OCI-LY7 (cell line): ENCODE measurements at regions not wholly inside any gene's neighbourhood (a gene's known extent, or its start where the extent isn't known, plus 50 kb on each side); places are given as distances from the start of the nearest gene placed in this dataset.
A peak's percentile ranks its signal among the peaks of the same experiment; 100 is the strongest.

Experiments
- BruUV-seq: library from RNA; stranded (reverse); fragments of 400-500 nt; replicated peaks from 2 replicates; lab custom pipeline; 2021; lab: Mats Ljungman, UMichigan
- CTCF ChIA-PET: fragments of 300-600 bp; sonication (Branson Sonifier 250); formaldehyde crosslinking; loops from one replicate; lab custom pipeline; 2022; ENCODE audit warnings: antibody characterized with exemption; ENCODE audit not compliant: unreplicated experiment; lab: Charles Lee
- POLR2A ChIA-PET: fragments of 300-600 bp; sonication (Branson Sonifier 250); formaldehyde crosslinking; loops from one replicate; lab custom pipeline; 2022; ENCODE audit warnings: antibody characterized with exemption; lab: Charles Lee
- DNase-seq: peaks from one replicate; pipeline ENCODE4 v3.0.0-alpha.2; 2015; ENCODE audit warnings: low spot score
- H2AFZ ChIP-seq: fragments of 200-600 bp; sonication (generic), shearing (Covaris generic); 2 replicates; pipeline ENCODE4 v1.6.1; 2014; ENCODE audit warnings: mild to moderate bottlenecking, antibody characterized with exemption, low read length, moderate library complexity
- H3K27ac ChIP-seq: fragments of 200-600 bp; sonication (generic); 2 replicates; pipeline ENCODE4 v1.5.1; 2014; ENCODE audit warnings: mixed run types, low read depth, mild to moderate bottlenecking, moderate library complexity, low read length, inconsistent platforms; ENCODE audit not compliant: poor library complexity, severe bottlenecking
- H3K36me3 ChIP-seq: fragments of 200-600 bp; sonication (generic); 2 replicates; pipeline ENCODE4 v1.6.1; 2014; ENCODE audit warnings: mild to moderate bottlenecking, antibody characterized with exemption, low read length, moderate library complexity, mixed read lengths; ENCODE audit not compliant: insufficient read depth
- H3K4me1 ChIP-seq: fragments of 200-600 bp; sonication (generic); 2 replicates; pipeline ENCODE4 v1.5.1; 2014; ENCODE audit warnings: mild to moderate bottlenecking, low read length; ENCODE audit not compliant: insufficient read depth, poor library complexity, severe bottlenecking
- H3K4me2 ChIP-seq: fragments of 200-600 bp; sonication (generic); 2 replicates; pipeline ENCODE4 v1.6.1; 2014; ENCODE audit warnings: mild to moderate bottlenecking, low read length
- H3K4me3 ChIP-seq: fragments of 200-600 bp; sonication (generic); 2 replicates; pipeline ENCODE4 v1.5.1; 2014; ENCODE audit warnings: mild to moderate bottlenecking, low read depth, low read length; ENCODE audit not compliant: poor library complexity, severe bottlenecking
- H3K79me2 ChIP-seq: fragments of 200-600 bp; sonication (generic); 2 replicates; pipeline ENCODE4 v1.6.1; 2016; ENCODE audit warnings: low read depth, mild to moderate bottlenecking, low read length, moderate library complexity, mixed read lengths; ENCODE audit not compliant: insufficient read depth
- H3K9me2 ChIP-seq: fragments of 200-600 bp; sonication (generic); 2 replicates; pipeline ENCODE4 v1.6.1; 2016; ENCODE audit warnings: mild to moderate bottlenecking, low read length, mixed read lengths; ENCODE audit not compliant: insufficient read depth
- H3K9me3 ChIP-seq: fragments of 200-600 bp; sonication (generic); 2 replicates; pipeline ENCODE4 v1.6.1; 2014; ENCODE audit warnings: mild to moderate bottlenecking, mixed run types, low read length, mixed read lengths
- H4K20me1 ChIP-seq: fragments of 200-600 bp; sonication (generic); 2 replicates; pipeline ENCODE4 v1.6.1; 2014; ENCODE audit warnings: mild to moderate bottlenecking, antibody characterized with exemption, low read length, moderate library complexity, mixed read lengths; ENCODE audit not compliant: insufficient read depth
- EZH2phosphoT487 ChIP-seq: fragments of 200-600 bp; sonication (generic); IDR thresholded peaks from 2 replicates; pipeline ENCODE4 v1.6.1; 2018; ENCODE audit warnings: low read depth, borderline replicate concordance, mild to moderate bottlenecking, mixed run types, antibody characterized with exemption, low read length, moderate library complexity, mixed read lengths
- intact Hi-C: fragments of 100-400 bp; cut with micrococcal nuclease; formaldehyde crosslinking; loops from one replicate; pipeline ENCODE4 v1.10.0; 2022; ENCODE audit not compliant: unreplicated experiment
- TF ChIP-seq, protein P1 (sequence below): fragments of 200-600 bp; sonication (generic); conservative IDR thresholded peaks from 2 replicates; pipeline ENCODE4 v1.5.1; 2014; ENCODE audit warnings: mild to moderate bottlenecking, antibody characterized with exemption, low read length, moderate library complexity, mixed read lengths

DNA sequence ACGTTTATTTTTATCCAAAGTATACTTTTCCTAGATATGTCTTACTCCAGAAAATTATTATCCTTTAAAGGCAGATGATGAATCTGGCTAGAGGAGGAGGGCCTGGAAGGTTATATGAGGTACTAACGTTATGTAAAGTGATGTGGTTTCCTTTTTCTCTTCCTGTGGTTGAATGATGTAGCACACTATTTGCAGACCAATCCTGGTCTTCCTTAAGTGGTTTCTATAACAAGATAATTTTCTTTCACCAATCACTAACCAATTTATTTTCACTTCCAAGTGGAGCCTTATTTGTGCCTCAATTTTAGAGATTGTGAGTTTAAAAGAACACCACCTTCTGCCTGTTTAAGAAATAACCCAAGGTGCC, 154.6 kb upstream of the SOX4 start:
- peak overlapping the region; percentile 37 for H3K4me2 ChIP-seq
- intact Hi-C loops = no loop called here
- no peaks in the 10 kb centered on the region for H4K20me1 ChIP-seq
- BruUV-seq = no TSS peak
- H3K4me3 ChIP-seq = no peak overlapping the region
- peaks cover 10% of the 10 kb centered on the region for H3K4me1 ChIP-seq
- POLR2A ChIA-PET = no interaction called here
- TF ChIP-seq EZH2phosphoT487 = no peak
- TF ChIP-seq, protein P1, sequence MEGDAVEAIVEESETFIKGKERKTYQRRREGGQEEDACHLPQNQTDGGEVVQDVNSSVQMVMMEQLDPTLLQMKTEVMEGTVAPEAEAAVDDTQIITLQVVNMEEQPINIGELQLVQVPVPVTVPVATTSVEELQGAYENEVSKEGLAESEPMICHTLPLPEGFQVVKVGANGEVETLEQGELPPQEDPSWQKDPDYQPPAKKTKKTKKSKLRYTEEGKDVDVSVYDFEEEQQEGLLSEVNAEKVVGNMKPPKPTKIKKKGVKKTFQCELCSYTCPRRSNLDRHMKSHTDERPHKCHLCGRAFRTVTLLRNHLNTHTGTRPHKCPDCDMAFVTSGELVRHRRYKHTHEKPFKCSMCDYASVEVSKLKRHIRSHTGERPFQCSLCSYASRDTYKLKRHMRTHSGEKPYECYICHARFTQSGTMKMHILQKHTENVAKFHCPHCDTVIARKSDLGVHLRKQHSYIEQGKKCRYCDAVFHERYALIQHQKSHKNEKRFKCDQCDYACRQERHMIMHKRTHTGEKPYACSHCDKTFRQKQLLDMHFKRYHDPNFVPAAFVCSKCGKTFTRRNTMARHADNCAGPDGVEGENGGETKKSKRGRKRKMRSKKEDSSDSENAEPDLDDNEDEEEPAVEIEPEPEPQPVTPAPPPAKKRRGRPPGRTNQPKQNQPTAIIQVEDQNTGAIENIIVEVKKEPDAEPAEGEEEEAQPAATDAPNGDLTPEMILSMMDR = no peak
- CTCF ChIA-PET = no interaction called here
- DNase-seq = no peak
- no peak overlapping the region for H2AFZ ChIP-seq
- H3K27ac ChIP-seq = no peak overlapping the region
- H3K79me2 ChIP-seq = no peaks in the 10 kb centered on the region
- H3K36me3 ChIP-seq = no peaks in the 10 kb centered on the region
- H3K9me2 ChIP-seq = no peaks in the 10 kb centered on the region
- H3K9me3 ChIP-seq = no peaks in the 10 kb centered on the region

DNA sequence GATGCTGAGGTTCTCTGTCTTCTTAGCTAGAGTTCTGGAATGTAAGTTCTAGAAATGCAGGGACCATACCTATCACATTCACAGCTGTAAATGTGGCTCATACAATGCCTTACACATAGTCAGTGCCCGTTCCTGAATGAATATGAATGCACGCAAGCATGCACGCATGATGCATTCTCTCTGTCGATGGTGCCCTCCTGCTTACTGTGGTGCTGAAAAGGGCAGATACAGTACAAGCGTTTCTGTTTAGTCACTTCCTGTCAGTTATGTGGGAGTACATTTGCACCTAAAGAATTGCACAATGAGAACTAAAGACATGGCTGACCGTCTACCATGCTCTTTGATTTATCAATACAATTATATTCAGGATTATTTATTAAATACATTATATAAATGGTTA, 152.2 kb upstream of the SOX4 start:
- H3K9me2 ChIP-seq = no peaks in the 10 kb centered on the region
- no peak for TF ChIP-seq EZH2phosphoT487
- TF ChIP-seq, protein P1 = no peak
- DNase-seq = no peak
- no peaks in the 10 kb centered on the region for H3K36me3 ChIP-seq
- H3K79me2 ChIP-seq = no peaks in the 10 kb centered on the region
- peaks cover 10% of the 10 kb centered on the region for H3K4me1 ChIP-seq
- H4K20me1 ChIP-seq = no peaks in the 10 kb centered on the region
- CTCF ChIA-PET = no interaction called here
- no peak overlapping the region for H3K4me2 ChIP-seq
- intact Hi-C loops = no loop called here
- BruUV-seq = no TSS peak
- H3K9me3 ChIP-seq = no peaks in the 10 kb centered on the region
- H3K4me3 ChIP-seq = no peak overlapping the region
- no peak overlapping the region for H2AFZ ChIP-seq
- POLR2A ChIA-PET = interaction anchor here (0.6 to 1.2 kb wide), 2 partner anchors 12 to 94 kb away, joined by 4 to 6 read pairs; no protein-coding TSS in a partner anchor
- H3K27ac ChIP-seq = no peak overlapping the region

DNA sequence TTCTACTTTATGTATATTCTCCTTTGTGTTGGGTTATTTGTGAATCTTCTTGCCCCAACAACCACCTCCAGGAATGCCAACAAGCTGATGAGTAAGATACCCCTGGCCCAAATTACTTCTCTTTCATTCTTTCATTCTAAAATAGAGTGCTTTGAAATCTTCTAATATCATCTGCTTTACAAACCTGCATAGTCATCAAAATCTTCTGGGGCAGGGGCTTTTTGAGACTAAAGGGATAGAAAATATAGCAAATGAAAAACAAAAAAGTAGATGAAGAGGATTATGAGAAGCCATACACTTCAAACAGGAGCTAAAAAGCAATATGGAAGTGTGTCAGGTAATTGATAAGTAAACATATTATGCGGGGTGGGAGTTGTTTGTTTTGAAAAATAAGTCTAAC, 150.7 kb upstream of the SOX4 start:
- CTCF ChIA-PET = no interaction called here
- POLR2A ChIA-PET = no interaction called here
- no TSS peak for BruUV-seq

More for the DNA sequence above, 150.7 kb upstream of the SOX4 start:
- Histone ChIP-seq H3K27ac (no peak overlapping the region), H3K9me2 (no peaks in the 10 kb centered on the region), H3K79me2 (no peaks in the 10 kb centered on the region), H2AFZ (no peak overlapping the region), H3K4me2 (no peak overlapping the region), H3K36me3 (no peaks in the 10 kb centered on the region), H3K4me3 (no peak overlapping the region), H4K20me1 (no peaks in the 10 kb centered on the region), H3K9me3 (no peaks in the 10 kb centered on the region), H3K4me1 (peaks cover 10% of the 10 kb centered on the region)
- TF ChIP-seq, protein P1 = no peak
- no peak for TF ChIP-seq EZH2phosphoT487
- DNase-seq = no peak
- intact Hi-C loops = no loop called here
